ENCODE measurements at regions not wholly inside any gene's neighbourhood (a gene's known extent, or its start where the extent isn't known, plus 50 kb on each side); places are given as distances from the start of the nearest gene placed in this dataset.

- TF ChIP-seq CHD7 (IDR thresholded peaks at IDR 0.05; ENCODE audit: insufficient replicate concordance, low read length): no peak
- TF ChIP-seq CEBPB (IDR thresholded peaks at IDR 0.05; ENCODE audit: low read depth, low read length): no peak
- no peak for TF ChIP-seq SP4 (IDR thresholded peaks at IDR 0.05; ENCODE audit: low read length)
- TF ChIP-seq HDAC2 (IDR thresholded peaks at IDR 0.05; ENCODE audit: borderline replicate concordance in 1 of 2, low read depth in 2 of 2, low read length in 2 of 2): no peak
- no peak for TF ChIP-seq TEAD4 (IDR thresholded peaks at IDR 0.05; ENCODE audit: low read depth, low read length)
- no peak for TF ChIP-seq E2F6 (IDR thresholded peaks at IDR 0.05)
- TF ChIP-seq CTCF (IDR thresholded peaks at IDR 0.05; ENCODE audit: control extremely low read depth in 1 of 3, insufficient read depth in 1 of 3, low read depth in 1 of 3, low read length in 3 of 3): no peak
- no peak for TF ChIP-seq NRF1 (IDR thresholded peaks at IDR 0.05; ENCODE audit: low read depth, low read length)
- TF ChIP-seq CTBP2 (IDR thresholded peaks at IDR 0.05; ENCODE audit: borderline replicate concordance, insufficient read depth, insufficient read length, low read length): no peak
Observed at GRCh38 chr2:155023674-155024073, 325.2 kb downstream of the KCNJ3 start (continued).

Measured in H1 (cell line).